GM21447 (cell line): ENCODE measurements at regions not wholly inside any gene's neighbourhood (a gene's known extent, or its start where the extent isn't known, plus 50 kb on each side); places are given as distances from the start of the nearest gene placed in this dataset.

Experiments
- ATAC-seq: cut with Tn5 transposase; IDR thresholded peaks from one replicate; pipeline ENCODE4 v1.9.1; 2021; ENCODE audit not compliant: unreplicated experiment

DNA sequence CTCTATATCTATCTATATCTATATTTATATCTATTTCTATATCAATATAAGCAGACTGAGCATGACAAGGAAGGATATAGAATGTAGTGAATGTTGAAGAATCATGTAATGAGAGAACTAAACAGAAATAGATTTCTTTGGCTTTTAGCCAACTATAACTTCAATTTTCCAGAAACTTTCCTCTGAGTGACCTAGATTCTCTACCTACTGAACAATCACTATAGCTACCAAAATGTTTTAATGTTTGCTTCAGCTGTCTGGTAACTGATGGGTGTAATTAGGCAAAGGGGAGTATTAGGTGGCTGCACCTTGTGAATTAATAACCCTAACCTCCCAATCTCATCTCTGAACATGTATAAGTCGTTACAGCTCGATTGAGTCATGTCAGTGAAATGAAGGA lies 76.4 kb upstream of the ROBO1 start:
- no peak for ATAC-seq

DNA sequence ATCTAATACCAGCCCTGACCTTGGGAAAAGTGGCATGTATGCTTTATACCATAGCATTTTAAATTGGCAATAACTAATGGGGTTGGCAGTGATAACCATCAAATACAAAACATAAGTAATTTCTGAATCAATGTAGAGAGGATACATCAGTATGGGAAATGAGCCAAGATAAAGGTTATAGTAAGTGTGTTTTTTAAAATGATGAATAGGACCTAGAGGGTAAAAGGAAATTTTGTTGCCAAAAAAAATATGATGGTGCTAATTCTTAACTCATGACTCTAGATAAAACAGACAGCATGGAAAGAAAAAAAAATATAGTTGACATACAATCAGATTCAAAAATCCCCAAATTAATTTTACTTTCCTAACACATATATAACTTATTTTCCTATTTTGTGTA lies 75.4 kb upstream of the ROBO1 start:
- ATAC-seq = no peak

DNA sequence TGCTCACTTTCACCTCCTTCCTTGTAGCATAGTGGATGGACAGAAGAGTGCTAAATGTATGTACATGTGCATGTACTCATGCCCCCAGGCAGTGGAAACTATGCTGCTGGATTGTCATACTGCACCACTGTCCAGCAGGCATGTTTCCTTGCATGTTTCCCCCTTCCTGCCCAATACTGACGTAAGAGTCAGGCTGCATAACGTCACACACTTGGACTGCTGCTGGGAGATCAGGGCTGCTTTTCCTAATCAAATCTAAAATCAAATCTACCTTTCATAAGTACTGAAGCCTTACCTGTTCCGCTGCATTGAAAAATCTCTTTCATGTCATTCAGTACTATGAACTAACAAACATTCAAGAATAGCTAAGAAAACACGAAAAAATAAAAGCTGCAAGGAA lies 67.9 kb upstream of the ROBO1 start:
- ATAC-seq = no peak

DNA sequence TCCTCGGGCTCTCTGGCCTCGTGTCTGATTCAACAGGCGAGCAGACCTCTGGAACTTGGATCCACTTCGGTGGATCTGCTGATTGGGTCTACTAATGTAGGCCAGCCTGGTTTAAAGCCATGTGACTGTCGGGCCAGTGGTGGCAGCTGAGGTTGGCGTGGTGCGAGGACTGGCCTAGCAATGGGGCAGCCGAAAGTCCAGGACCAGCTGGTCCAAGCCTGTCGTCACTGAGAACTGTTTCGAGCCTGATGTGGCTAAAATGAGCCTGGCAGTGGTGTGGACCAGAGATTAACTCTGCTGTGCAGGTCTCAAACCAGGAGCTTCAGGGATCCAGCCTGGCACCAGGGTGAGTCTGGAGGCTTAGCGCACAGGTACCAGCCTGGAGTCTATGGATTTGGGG lies 56.4 kb upstream of the ROBO1 start:
- ATAC-seq = no peak

DNA sequence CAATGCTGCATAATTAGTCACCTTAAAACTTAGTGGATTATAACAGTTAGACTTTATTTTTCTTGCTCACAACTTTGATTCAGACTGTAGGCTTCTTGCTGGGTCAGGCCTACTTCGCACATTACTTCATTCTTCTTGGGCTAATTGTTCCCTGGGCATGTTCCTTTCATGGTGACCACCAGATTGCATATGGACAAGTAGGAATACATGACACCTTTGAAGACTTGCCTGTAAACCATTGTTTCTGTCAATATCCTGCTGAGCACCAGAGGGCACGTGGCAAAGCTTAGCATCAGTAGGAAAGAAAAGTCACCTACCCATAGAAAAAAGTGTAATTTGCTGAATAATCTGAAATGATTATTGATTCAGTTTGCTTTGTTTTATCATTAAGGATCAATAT lies 54.3 kb upstream of the ROBO1 start:
- no peak for ATAC-seq

DNA sequence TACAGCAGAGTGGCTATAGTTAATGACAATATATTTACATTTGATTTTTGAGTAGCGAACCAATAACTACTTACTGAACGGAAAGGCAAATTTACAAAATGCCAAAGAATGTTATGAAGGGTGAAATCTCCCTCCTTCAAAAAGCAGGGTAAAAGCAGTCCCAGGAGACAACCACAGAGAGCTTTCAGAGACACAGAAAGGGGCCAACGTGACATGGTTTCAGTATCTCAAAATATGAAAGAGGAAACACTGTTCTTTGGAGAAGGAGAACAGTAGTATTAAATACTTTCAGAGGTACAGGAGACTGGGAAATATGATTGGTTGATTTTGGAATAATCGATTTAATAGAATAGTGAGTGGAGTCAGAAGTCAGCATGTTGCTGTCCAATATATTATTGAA lies 52.3 kb upstream of the ROBO1 start:
- ATAC-seq = no peak

DNA sequence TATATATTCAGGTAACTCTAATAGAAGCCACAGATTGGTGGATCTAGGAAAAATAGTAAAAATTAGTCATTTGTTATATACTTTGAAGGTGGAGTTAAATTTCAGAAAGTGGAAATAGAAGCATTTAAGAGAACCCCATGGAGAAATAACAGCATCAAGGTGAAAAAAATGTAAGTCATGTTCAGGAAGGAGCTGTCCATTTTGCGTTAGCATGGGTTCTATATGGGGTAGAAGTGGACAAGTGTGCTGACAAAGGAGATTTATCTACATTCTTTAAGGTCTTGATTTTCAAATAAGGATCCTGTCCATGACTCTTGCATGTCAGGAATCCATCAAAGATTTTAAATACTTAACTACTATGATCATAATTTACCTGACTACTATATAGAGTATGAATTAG lies 50.2 kb upstream of the ROBO1 start:
- ATAC-seq = no peak
